Fibroblast of lung (primary cell): ENCODE measurements at regions not wholly inside any gene's neighbourhood (a gene's known extent, or its start where the extent isn't known, plus 50 kb on each side); places are given as distances from the start of the nearest gene placed in this dataset.

Experiments
- EZH2 ChIP-seq: IDR thresholded peaks from 2 replicates; pipeline ENCODE4 v1.5.1; 2012; ENCODE audit warnings: low read length, control low read depth, mild to moderate bottlenecking; ENCODE audit errors: missing control alignments
- TF ChIP-seq, protein P1 (sequence below), 2 donors: IDR thresholded peaks in 1 of 2; conservative IDR thresholded peaks in 1 of 2; 1 replicate in 1 of 2; 2 replicates in 1 of 2; pipeline ENCODE4 v1.5.1; 2011 to 2012; ENCODE audit warnings: low read length in 2 of 2, control low read depth in 1 of 2, inconsistent platforms in 1 of 2, low read depth in 1 of 2, mild to moderate bottlenecking in 1 of 2

DNA sequence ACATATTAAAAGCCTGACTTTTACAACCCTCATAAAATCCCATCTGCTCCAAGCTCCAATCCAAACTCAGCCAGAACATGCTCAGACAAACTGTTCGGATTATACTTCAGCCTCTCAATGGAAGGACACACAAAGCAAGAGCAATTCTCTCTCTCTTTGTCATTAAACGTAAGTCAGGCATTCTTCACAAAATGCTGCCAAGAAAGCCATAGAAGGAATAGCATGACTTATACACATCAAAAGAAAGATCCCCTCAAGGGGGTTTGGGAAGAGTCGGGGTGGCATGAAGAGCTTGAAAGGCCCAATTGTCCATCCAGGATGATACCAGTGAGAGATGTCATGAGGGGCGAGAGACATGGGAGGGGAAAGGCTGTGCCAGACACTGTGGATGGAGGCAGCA, 268.9 kb downstream of the PREX1 start:
- TF ChIP-seq, protein P1, sequence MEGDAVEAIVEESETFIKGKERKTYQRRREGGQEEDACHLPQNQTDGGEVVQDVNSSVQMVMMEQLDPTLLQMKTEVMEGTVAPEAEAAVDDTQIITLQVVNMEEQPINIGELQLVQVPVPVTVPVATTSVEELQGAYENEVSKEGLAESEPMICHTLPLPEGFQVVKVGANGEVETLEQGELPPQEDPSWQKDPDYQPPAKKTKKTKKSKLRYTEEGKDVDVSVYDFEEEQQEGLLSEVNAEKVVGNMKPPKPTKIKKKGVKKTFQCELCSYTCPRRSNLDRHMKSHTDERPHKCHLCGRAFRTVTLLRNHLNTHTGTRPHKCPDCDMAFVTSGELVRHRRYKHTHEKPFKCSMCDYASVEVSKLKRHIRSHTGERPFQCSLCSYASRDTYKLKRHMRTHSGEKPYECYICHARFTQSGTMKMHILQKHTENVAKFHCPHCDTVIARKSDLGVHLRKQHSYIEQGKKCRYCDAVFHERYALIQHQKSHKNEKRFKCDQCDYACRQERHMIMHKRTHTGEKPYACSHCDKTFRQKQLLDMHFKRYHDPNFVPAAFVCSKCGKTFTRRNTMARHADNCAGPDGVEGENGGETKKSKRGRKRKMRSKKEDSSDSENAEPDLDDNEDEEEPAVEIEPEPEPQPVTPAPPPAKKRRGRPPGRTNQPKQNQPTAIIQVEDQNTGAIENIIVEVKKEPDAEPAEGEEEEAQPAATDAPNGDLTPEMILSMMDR (conservative IDR thresholded peaks at IDR 0.05 in 1 of 2, IDR thresholded peaks at IDR 0.05 in 1 of 2; ENCODE audit: low read depth in 1 of 2, low read length in 2 of 2), result no peak
- TF ChIP-seq EZH2, result no peak
